OCI-LY7 (cell line): ENCODE measurements at regions not wholly inside any gene's neighbourhood (a gene's known extent, or its start where the extent isn't known, plus 50 kb on each side); places are given as distances from the start of the nearest gene placed in this dataset.

Experiments
- BruUV-seq: library from RNA; stranded (reverse); fragments of 400-500 nt; replicated peaks from 2 replicates; lab custom pipeline; 2021; lab: Mats Ljungman, UMichigan
- CTCF ChIA-PET: fragments of 300-600 bp; sonication (Branson Sonifier 250); formaldehyde crosslinking; loops from one replicate; lab custom pipeline; 2022; ENCODE audit warnings: antibody characterized with exemption; ENCODE audit not compliant: unreplicated experiment; lab: Charles Lee
- POLR2A ChIA-PET: fragments of 300-600 bp; sonication (Branson Sonifier 250); formaldehyde crosslinking; loops from one replicate; lab custom pipeline; 2022; ENCODE audit warnings: antibody characterized with exemption; lab: Charles Lee
- DNase-seq: peaks from one replicate; pipeline ENCODE4 v3.0.0-alpha.2; 2015; ENCODE audit warnings: low spot score
- H2AFZ ChIP-seq: fragments of 200-600 bp; sonication (generic), shearing (Covaris generic); 2 replicates; pipeline ENCODE4 v1.6.1; 2014; ENCODE audit warnings: mild to moderate bottlenecking, antibody characterized with exemption, low read length, moderate library complexity
- H3K27ac ChIP-seq: fragments of 200-600 bp; sonication (generic); 2 replicates; pipeline ENCODE4 v1.5.1; 2014; ENCODE audit warnings: mixed run types, low read depth, mild to moderate bottlenecking, moderate library complexity, low read length, inconsistent platforms; ENCODE audit not compliant: poor library complexity, severe bottlenecking
- H3K36me3 ChIP-seq: fragments of 200-600 bp; sonication (generic); 2 replicates; pipeline ENCODE4 v1.6.1; 2014; ENCODE audit warnings: mild to moderate bottlenecking, antibody characterized with exemption, low read length, moderate library complexity, mixed read lengths; ENCODE audit not compliant: insufficient read depth
- H3K4me1 ChIP-seq: fragments of 200-600 bp; sonication (generic); 2 replicates; pipeline ENCODE4 v1.5.1; 2014; ENCODE audit warnings: mild to moderate bottlenecking, low read length; ENCODE audit not compliant: insufficient read depth, poor library complexity, severe bottlenecking
- H3K4me2 ChIP-seq: fragments of 200-600 bp; sonication (generic); 2 replicates; pipeline ENCODE4 v1.6.1; 2014; ENCODE audit warnings: mild to moderate bottlenecking, low read length
- H3K4me3 ChIP-seq: fragments of 200-600 bp; sonication (generic); 2 replicates; pipeline ENCODE4 v1.5.1; 2014; ENCODE audit warnings: mild to moderate bottlenecking, low read depth, low read length; ENCODE audit not compliant: poor library complexity, severe bottlenecking
- H3K79me2 ChIP-seq: fragments of 200-600 bp; sonication (generic); 2 replicates; pipeline ENCODE4 v1.6.1; 2016; ENCODE audit warnings: low read depth, mild to moderate bottlenecking, low read length, moderate library complexity, mixed read lengths; ENCODE audit not compliant: insufficient read depth
- H3K9me2 ChIP-seq: fragments of 200-600 bp; sonication (generic); 2 replicates; pipeline ENCODE4 v1.6.1; 2016; ENCODE audit warnings: mild to moderate bottlenecking, low read length, mixed read lengths; ENCODE audit not compliant: insufficient read depth
- H3K9me3 ChIP-seq: fragments of 200-600 bp; sonication (generic); 2 replicates; pipeline ENCODE4 v1.6.1; 2014; ENCODE audit warnings: mild to moderate bottlenecking, mixed run types, low read length, mixed read lengths
- H4K20me1 ChIP-seq: fragments of 200-600 bp; sonication (generic); 2 replicates; pipeline ENCODE4 v1.6.1; 2014; ENCODE audit warnings: mild to moderate bottlenecking, antibody characterized with exemption, low read length, moderate library complexity, mixed read lengths; ENCODE audit not compliant: insufficient read depth
- CTCF ChIP-seq: fragments of 200-600 bp; sonication (generic); conservative IDR thresholded peaks from 2 replicates; pipeline ENCODE4 v1.5.1; 2014; ENCODE audit warnings: mild to moderate bottlenecking, antibody characterized with exemption, low read length, moderate library complexity, mixed read lengths
- EZH2phosphoT487 ChIP-seq: fragments of 200-600 bp; sonication (generic); IDR thresholded peaks from 2 replicates; pipeline ENCODE4 v1.6.1; 2018; ENCODE audit warnings: low read depth, borderline replicate concordance, mild to moderate bottlenecking, mixed run types, antibody characterized with exemption, low read length, moderate library complexity, mixed read lengths
- intact Hi-C: fragments of 100-400 bp; cut with micrococcal nuclease; formaldehyde crosslinking; loops from one replicate; pipeline ENCODE4 v1.10.0; 2022; ENCODE audit not compliant: unreplicated experiment

DNA sequence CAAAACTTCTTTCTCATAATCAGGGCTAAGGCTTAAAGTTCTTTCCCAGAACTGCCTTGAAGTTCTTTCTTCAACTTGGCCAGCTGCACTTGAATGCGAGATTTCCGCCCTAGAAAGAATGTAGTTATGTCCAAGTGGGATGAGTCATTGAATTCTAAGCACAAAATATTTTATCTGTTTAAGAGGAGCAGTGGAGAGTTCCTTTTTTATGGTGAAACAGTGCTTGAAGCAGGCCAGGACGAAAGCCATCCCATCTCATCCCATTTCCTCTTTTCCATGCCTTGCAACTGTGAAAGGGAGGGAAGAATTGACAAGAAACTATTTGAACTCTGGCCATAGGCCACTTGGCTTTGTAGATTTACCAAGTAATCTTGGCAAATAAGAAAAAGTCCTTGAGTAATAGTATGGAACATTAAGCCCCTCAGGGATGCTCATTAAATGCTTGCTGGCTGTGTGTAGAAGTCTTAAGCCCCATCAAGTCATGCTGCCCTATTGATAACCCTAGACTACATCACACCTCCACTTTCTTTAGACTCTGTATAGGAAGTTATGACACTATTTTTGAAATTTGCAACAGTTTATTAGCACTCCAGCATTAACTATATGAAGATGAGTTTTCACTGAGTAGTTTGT, 174.5 kb downstream of the KCTD12 start:
- CTCF ChIA-PET = no interaction called here
- intact Hi-C loops = no loop called here
- no TSS peak for BruUV-seq
- Histone ChIP-seq H3K4me3 (no peak overlapping the region), H4K20me1 (no peaks in the 10 kb centered on the region), H3K9me3 (no peaks in the 10 kb centered on the region), H2AFZ (no peak overlapping the region), H3K36me3 (no peaks in the 10 kb centered on the region), H3K27ac (no peak overlapping the region), H3K79me2 (no peaks in the 10 kb centered on the region), H3K9me2 (no peaks in the 10 kb centered on the region), H3K4me2 (no peak overlapping the region), H3K4me1 (no peaks in the 10 kb centered on the region)
- POLR2A ChIA-PET = no interaction called here
- no peak for DNase-seq
- no peak for TF ChIP-seq CTCF
- no peak for TF ChIP-seq EZH2phosphoT487

- ChIA-PET POLR2A (interaction anchor here (1.3 kb wide), 1 partner anchor 34 kb away, joined by 3 read pairs; no protein-coding TSS in a partner anchor), CTCF (no interaction called here)
- Histone ChIP-seq H3K79me2 (no peaks in the 10 kb centered on the region), H3K4me1 (no peaks in the 10 kb centered on the region), H3K4me2 (no peak overlapping the region), H3K36me3 (no peaks in the 10 kb centered on the region), H3K27ac (no peak overlapping the region), H2AFZ (no peak overlapping the region), H3K9me2 (no peaks in the 10 kb centered on the region), H3K9me3 (no peaks in the 10 kb centered on the region), H4K20me1 (no peaks in the 10 kb centered on the region), H3K4me3 (no peak overlapping the region)
- intact Hi-C loops = no loop called here
- TF ChIP-seq EZH2phosphoT487 (no peak), CTCF (no peak)
- BruUV-seq = no TSS peak
- DNase-seq = no peak
These were observed 176.4 kb downstream of the KCTD12 start for GRCh38 chr13:76709851-76710250.

DNA sequence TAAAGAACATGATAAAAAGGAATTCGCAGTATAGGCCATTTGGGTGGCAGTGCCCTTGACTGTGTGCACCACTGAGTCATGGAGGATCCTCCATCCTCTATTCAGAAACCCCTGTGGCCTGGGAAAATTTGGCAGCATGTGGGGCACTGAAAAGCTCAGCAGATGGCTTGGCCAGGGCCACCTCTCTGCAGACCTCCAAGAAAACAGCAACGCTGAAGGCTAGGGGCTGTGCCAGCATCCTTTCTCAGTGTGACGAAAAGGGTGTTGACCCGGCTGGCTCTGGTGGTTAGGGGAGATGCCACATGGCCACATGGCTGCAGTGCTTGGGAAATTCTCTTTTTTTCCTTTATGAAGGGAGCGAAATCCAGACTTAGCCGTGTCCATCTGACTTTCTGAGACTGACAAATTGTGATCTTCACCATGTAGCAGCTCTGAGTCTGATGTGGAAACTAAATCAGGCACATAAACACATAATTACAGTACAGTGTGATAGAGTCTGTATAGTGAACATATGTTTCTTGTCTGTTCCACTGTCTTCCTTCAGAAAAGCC, 178.0 kb downstream of the KCTD12 start:
- H3K27ac ChIP-seq = no peak overlapping the region
- intact Hi-C loops = no loop called here
- DNase-seq = no peak
- ChIA-PET CTCF (no interaction called here), POLR2A (interaction anchor here (0.5 kb wide), 1 partner anchor 26 kb away, joined by 4 read pairs; no protein-coding TSS in a partner anchor)
- no peak overlapping the region for H3K4me3 ChIP-seq
- no peak overlapping the region for H2AFZ ChIP-seq
- no peak overlapping the region for H3K4me2 ChIP-seq
- H4K20me1 ChIP-seq = no peaks in the 10 kb centered on the region
- no peak for TF ChIP-seq EZH2phosphoT487
- no peak for TF ChIP-seq CTCF
- no peaks in the 10 kb centered on the region for H3K79me2 ChIP-seq
- BruUV-seq = no TSS peak
- H3K9me3 ChIP-seq = no peaks in the 10 kb centered on the region
- H3K4me1 ChIP-seq = no peaks in the 10 kb centered on the region
- H3K9me2 ChIP-seq = no peaks in the 10 kb centered on the region
- H3K36me3 ChIP-seq = no peaks in the 10 kb centered on the region
